SK-N-SH (cell line): ENCODE measurements at regions not wholly inside any gene's neighbourhood (a gene's known extent, or its start where the extent isn't known, plus 50 kb on each side); places are given as distances from the start of the nearest gene placed in this dataset.

Experiments used
- CTCF ChIA-PET: fragments of 300-600, 350-600 bp; formaldehyde crosslinking; extraction: SDS; loops from one replicate; lab custom pipeline; 2021; lab: Yijun Ruan, JAX
- POLR2A ChIA-PET: fragments of 350-600 bp; sonication (Branson Sonifier 250); formaldehyde crosslinking; extraction: SDS; loops from one replicate; lab custom pipeline; 2020; ENCODE audit warnings: antibody characterized with exemption, inconsistent platforms; lab: Yijun Ruan, JAX
- DNase-seq: peaks from one replicate; pipeline ENCODE4 v3.0.0; 2012
- H2AFZ ChIP-seq: fragments of 200-600 bp; sonication (generic); 2 replicates; pipeline ENCODE4 v1.8.1; 2016; ENCODE audit warnings: antibody characterized with exemption, mild to moderate bottlenecking, low read depth
- H3F3A ChIP-seq: fragments of 200-600 bp; sonication (generic); replicated peaks from 2 replicates; pipeline ENCODE3; 2016; ENCODE audit warnings: antibody characterized with exemption, mild to moderate bottlenecking; ENCODE audit not compliant: insufficient read depth
- H3K27ac ChIP-seq, 2 experiments: fragments of 200-500 bp in 1 of 2; fragments of 200-600 bp in 1 of 2; sonication (Bioruptor generic) in 1 of 2; sonication (generic), shearing (Covaris generic) in 1 of 2; 2 replicates each; pipeline versions ENCODE4 v1.5.1 to v1.6.1; 2014 to 2016; ENCODE audit warnings: low read depth in 2 of 2, inconsistent platforms in 1 of 2, low read length in 1 of 2, mild to moderate bottlenecking in 1 of 2, mixed read lengths in 1 of 2
- H3K27me3 ChIP-seq: fragments of 200-600 bp; sonication (generic), shearing (Covaris generic); 2 replicates; pipeline ENCODE4 v1.6.1; 2016; ENCODE audit warnings: mixed run types; ENCODE audit not compliant: insufficient read depth
- H3K36me3 ChIP-seq, 2 experiments: fragments of 200-500 bp in 1 of 2; fragments of 200-600 bp in 1 of 2; sonication (Bioruptor generic) in 1 of 2; sonication (generic) in 1 of 2; replicated peaks in 1 of 2; 2 replicates each; pipeline versions ENCODE3 to v1.5.1; 2014 to 2016; ENCODE audit warnings: low read length in 1 of 2, mild to moderate bottlenecking in 1 of 2; ENCODE audit not compliant: insufficient read depth in 2 of 2, control insufficient read depth in 1 of 2
- H3K4me1 ChIP-seq, 2 experiments: fragments of 200-500 bp in 1 of 2; fragments of 200-600 bp in 1 of 2; sonication (Bioruptor generic) in 1 of 2; sonication (generic), shearing (Covaris generic) in 1 of 2; 2 replicates each; pipeline versions ENCODE4 v1.5.1 to v1.6.1; 2014 to 2016; ENCODE audit warnings: low read depth in 1 of 2, low read length in 1 of 2, mixed run types in 1 of 2; ENCODE audit not compliant: insufficient read depth in 2 of 2, control insufficient read depth in 1 of 2
- H3K4me2 ChIP-seq: fragments of 200-600 bp; sonication (generic), shearing (Covaris generic); 2 replicates; pipeline ENCODE4 v1.6.1; 2017; ENCODE audit warnings: mixed run types
- H3K4me3 ChIP-seq, 2 experiments: fragments of 200-500 bp in 1 of 2; fragments of 200-600 bp in 1 of 2; sonication (Bioruptor generic) in 1 of 2; sonication (generic), shearing (Covaris generic) in 1 of 2; 2 replicates each; pipeline versions ENCODE4 v1.5.1 to v1.8.1; 2014 to 2016; ENCODE audit warnings: low read depth in 2 of 2, inconsistent platforms in 1 of 2, low read length in 1 of 2, mild to moderate bottlenecking in 1 of 2, mixed read lengths in 1 of 2, moderate library complexity in 1 of 2
- H3K79me2 ChIP-seq: fragments of 200-600 bp; sonication (generic); 2 replicates; pipeline ENCODE4 v1.8.1; 2017; ENCODE audit warnings: mild to moderate bottlenecking; ENCODE audit not compliant: insufficient read depth
- H3K9ac ChIP-seq: fragments of 200-600 bp; sonication (generic); 2 replicates; pipeline ENCODE4 v1.6.1; 2017; ENCODE audit warnings: mixed run types
- H3K9me2 ChIP-seq: fragments of 200-600 bp; sonication (generic); 2 replicates; pipeline ENCODE4 v1.6.1; 2017; ENCODE audit warnings: mixed run types
- H3K9me3 ChIP-seq: fragments of 200-600 bp; sonication (generic); 2 replicates; pipeline ENCODE4 v1.6.1; 2017; ENCODE audit warnings: mixed run types, mild to moderate bottlenecking, moderate library complexity
- H4K20me1 ChIP-seq: fragments of 200-600 bp; sonication (generic); 2 replicates; pipeline ENCODE4 v1.6.1; 2017; ENCODE audit warnings: mild to moderate bottlenecking, mixed run types; ENCODE audit not compliant: insufficient read depth
- CHD2 ChIP-seq: fragments of 150-350 bp; IDR thresholded peaks from 2 replicates; pipeline ENCODE4 v1.6.1; 2018; ENCODE audit warnings: low read length; ENCODE audit not compliant: partially characterized antibody
- ELF1 ChIP-seq: IDR thresholded peaks from 2 replicates; pipeline ENCODE4 v1.4.0; 2012
- FOXM1 ChIP-seq: IDR thresholded peaks from 2 replicates; pipeline ENCODE4 v1.4.0; 2012; ENCODE audit warnings: low read depth, mild to moderate bottlenecking
- GABPA ChIP-seq: IDR thresholded peaks from 2 replicates; pipeline ENCODE4 v1.4.0; 2012; ENCODE audit warnings: low read depth, mild to moderate bottlenecking
- GATA2 ChIP-seq: sonication (generic); formaldehyde crosslinking; IDR thresholded peaks from 2 replicates; pipeline ENCODE4 v1.5.0; 2020; ENCODE audit warnings: mild to moderate bottlenecking, missing genetic modification reagents
- JUND ChIP-seq: IDR thresholded peaks from 2 replicates; pipeline ENCODE4 v1.4.0; 2012
- MAX ChIP-seq: IDR thresholded peaks from 2 replicates; pipeline ENCODE4 v1.4.0; 2012; ENCODE audit warnings: low read depth
- NFIC ChIP-seq: IDR thresholded peaks from 2 replicates; pipeline ENCODE4 v1.4.0; 2012; ENCODE audit warnings: borderline replicate concordance
- PBX3 ChIP-seq: IDR thresholded peaks from 2 replicates; pipeline ENCODE4; 2012
- POLR2AphosphoS5 ChIP-seq: IDR thresholded peaks from 2 replicates; pipeline ENCODE4 v1.6.1; 2012; ENCODE audit warnings: low read depth, low read length
- RFX5 ChIP-seq: IDR thresholded peaks from 2 replicates; pipeline ENCODE4 v1.6.1; 2012; ENCODE audit warnings: mild to moderate bottlenecking, improper control_type of control experiment, low read length
- RXRA ChIP-seq: IDR thresholded peaks from 2 replicates; pipeline ENCODE4 v1.4.0; 2012; ENCODE audit warnings: low read depth, mild to moderate bottlenecking, borderline replicate concordance
- SMC3 ChIP-seq: IDR thresholded peaks from 2 replicates; pipeline ENCODE4 v1.6.1; 2012; ENCODE audit warnings: low read depth, low read length, improper control_type of control experiment
- TAF1 ChIP-seq: IDR thresholded peaks from 2 replicates; pipeline ENCODE4 v1.6.1; 2012; ENCODE audit warnings: low read depth, mild to moderate bottlenecking, low read length, moderate library complexity, borderline replicate concordance
- TCF12 ChIP-seq: IDR thresholded peaks from 2 replicates; pipeline ENCODE4 v1.4.0; 2012
- TEAD4 ChIP-seq: IDR thresholded peaks from 2 replicates; pipeline ENCODE4 v1.4.0; 2012; ENCODE audit warnings: mild to moderate bottlenecking, borderline replicate concordance; ENCODE audit not compliant: insufficient read depth
- USF1 ChIP-seq: IDR thresholded peaks from 2 replicates; pipeline ENCODE4 v1.4.0; 2012; ENCODE audit warnings: low read depth, borderline replicate concordance
- YY1 ChIP-seq: IDR thresholded peaks from 2 replicates; pipeline ENCODE4 v1.4.0; 2012; ENCODE audit warnings: low read depth, mild to moderate bottlenecking
- WGBS: methylation state at CpG from one replicate; pipeline ENCODE4 v1.1.6; 2017; ENCODE audit warnings: low lambda C conversion rate; 5-methylcytosine and 5-hydroxymethylcytosine counted together

GRCh38 chr21:20551939-20552338, 446.3 kb upstream of the NCAM2 start:
- no peaks in the 10 kb centered on the region for H3K36me3 ChIP-seq
- no peak overlapping the region for H3K4me2 ChIP-seq
- no peaks in the 10 kb centered on the region for H3K9me3 ChIP-seq
- H4K20me1 ChIP-seq: no peaks in the 10 kb centered on the region
- H3K79me2 ChIP-seq: no peaks in the 10 kb centered on the region
- H3K4me1 ChIP-seq: no peaks in the 10 kb centered on the region
- 14% methylated on average over 1 of the region's 1 CpG for WGBS
- CTCF ChIA-PET: no interaction called here
- TF ChIP-seq RFX5 (no peak), CHD2 (no peak), ELF1 (no peak), RXRA (no peak), GABPA (no peak), YY1 (no peak), SMC3 (no peak), GATA2 (CRISPR knock-in tag) (no peak), JUND (no peak)
- TF ChIP-seq, all 33 proteins: peak for 0
- Histone ChIP-seq H3F3A (no peaks in the 10 kb centered on the region), H3K4me3 (no peak overlapping the region), H3K9me2 (no peaks in the 10 kb centered on the region), H2AFZ (no peak overlapping the region), H3K9ac (no peak overlapping the region), H3K27ac (no peak overlapping the region), H3K27me3 (no peaks in the 10 kb centered on the region)
- POLR2A ChIA-PET: no interaction called here
- no peak for DNase-seq

GRCh38 chr21:20554785-20555184, 443.4 kb upstream of the NCAM2 start:
- WGBS: 28% methylated on average over 3 of the region's 3 CpGs
- CTCF ChIA-PET: no interaction called here

More at GRCh38 chr21:20554785-20555184, 443.4 kb upstream of the NCAM2 start:
- TF ChIP-seq TAF1 (no peak), USF1 (no peak), GABPA (no peak), NFIC (no peak), TEAD4 (no peak), MAX (no peak), SMC3 (no peak), PBX3 (no peak), TCF12 (no peak), POLR2AphosphoS5 (no peak), FOXM1 (no peak)
- Histone ChIP-seq H3K4me1 (no peaks in the 10 kb centered on the region), H4K20me1 (no peaks in the 10 kb centered on the region), H3K27ac (no peak overlapping the region), H3F3A (no peaks in the 10 kb centered on the region), H3K4me2 (no peak overlapping the region), H3K27me3 (no peaks in the 10 kb centered on the region), H3K79me2 (no peaks in the 10 kb centered on the region), H3K9me2 (no peaks in the 10 kb centered on the region), H3K4me3 (no peak overlapping the region), H3K9me3 (no peaks in the 10 kb centered on the region), H3K9ac (no peak overlapping the region), H2AFZ (no peak overlapping the region), H3K36me3 (no peaks in the 10 kb centered on the region)
- DNase-seq: no peak
- POLR2A ChIA-PET: no interaction called here
